DND-41 (cell line): ENCODE measurements at regions not wholly inside any gene's neighbourhood (a gene's known extent, or its start where the extent isn't known, plus 50 kb on each side); places are given as distances from the start of the nearest gene placed in this dataset.

Experiments used
- EZH2 ChIP-seq: IDR thresholded peaks from 3 replicates; pipeline ENCODE4 v1.6.1; 2012; ENCODE audit warnings: borderline replicate concordance, low read depth, mild to moderate bottlenecking, moderate library complexity, low read length, inconsistent platforms; ENCODE audit not compliant: severe bottlenecking
- TF ChIP-seq, protein P1 (sequence below): IDR thresholded peaks from 2 replicates; pipeline ENCODE4 v1.5.1; 2012; ENCODE audit warnings: borderline replicate concordance, low read length, moderate library complexity, mild to moderate bottlenecking; ENCODE audit not compliant: poor library complexity, severe bottlenecking; ENCODE audit errors: extremely low read depth

DNA sequence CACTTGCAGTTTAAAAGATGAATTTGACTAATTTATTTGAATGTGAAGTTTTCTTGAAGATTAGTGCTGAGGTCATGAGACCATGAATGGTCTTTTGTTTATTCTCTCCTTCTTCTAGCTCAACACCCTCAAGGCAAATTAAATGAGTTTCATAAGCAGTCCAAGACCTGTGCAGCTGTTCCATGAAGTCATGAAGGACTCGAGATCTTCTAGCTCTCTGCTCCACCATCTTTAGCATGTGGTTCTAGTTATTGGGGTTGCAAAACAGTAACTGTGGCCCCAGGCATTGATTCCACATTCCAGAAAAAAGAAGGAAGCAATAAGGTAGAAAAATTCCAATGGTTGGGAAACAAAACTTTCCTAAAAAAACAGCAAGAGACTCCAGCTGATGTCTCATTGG, 84.2 kb upstream of the HS3ST1 start:
- TF ChIP-seq, protein P1, sequence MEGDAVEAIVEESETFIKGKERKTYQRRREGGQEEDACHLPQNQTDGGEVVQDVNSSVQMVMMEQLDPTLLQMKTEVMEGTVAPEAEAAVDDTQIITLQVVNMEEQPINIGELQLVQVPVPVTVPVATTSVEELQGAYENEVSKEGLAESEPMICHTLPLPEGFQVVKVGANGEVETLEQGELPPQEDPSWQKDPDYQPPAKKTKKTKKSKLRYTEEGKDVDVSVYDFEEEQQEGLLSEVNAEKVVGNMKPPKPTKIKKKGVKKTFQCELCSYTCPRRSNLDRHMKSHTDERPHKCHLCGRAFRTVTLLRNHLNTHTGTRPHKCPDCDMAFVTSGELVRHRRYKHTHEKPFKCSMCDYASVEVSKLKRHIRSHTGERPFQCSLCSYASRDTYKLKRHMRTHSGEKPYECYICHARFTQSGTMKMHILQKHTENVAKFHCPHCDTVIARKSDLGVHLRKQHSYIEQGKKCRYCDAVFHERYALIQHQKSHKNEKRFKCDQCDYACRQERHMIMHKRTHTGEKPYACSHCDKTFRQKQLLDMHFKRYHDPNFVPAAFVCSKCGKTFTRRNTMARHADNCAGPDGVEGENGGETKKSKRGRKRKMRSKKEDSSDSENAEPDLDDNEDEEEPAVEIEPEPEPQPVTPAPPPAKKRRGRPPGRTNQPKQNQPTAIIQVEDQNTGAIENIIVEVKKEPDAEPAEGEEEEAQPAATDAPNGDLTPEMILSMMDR, result no peak
- no peak for TF ChIP-seq EZH2
